ENCODE measurements at regions not wholly inside any gene's neighbourhood (a gene's known extent, or its start where the extent isn't known, plus 50 kb on each side); places are given as distances from the start of the nearest gene placed in this dataset.

DNA sequence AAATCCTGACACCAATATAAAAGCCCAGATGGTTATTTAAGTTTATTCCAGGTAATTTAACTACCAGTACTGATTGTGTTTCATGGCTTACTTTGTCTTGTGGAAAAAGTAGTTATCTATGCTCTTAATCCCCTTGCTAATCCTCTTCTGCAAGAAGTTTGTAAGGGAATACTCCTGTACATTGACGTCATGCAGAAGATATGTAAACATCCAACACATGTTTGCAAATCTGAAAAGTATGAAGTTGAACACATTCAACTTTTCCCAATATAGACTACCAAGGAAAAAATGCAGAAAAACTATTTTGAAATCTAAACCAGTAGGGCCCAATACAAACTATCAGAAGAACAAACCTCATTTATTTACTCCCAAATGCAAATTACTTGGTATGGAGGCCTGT lies 56.3 kb upstream of the ELL2 start (continued):
- no peak for TF ChIP-seq FOXJ3 (CRISPR knock-in tag; IDR thresholded peaks at IDR 0.05; ENCODE audit: borderline replicate concordance)

DNA sequence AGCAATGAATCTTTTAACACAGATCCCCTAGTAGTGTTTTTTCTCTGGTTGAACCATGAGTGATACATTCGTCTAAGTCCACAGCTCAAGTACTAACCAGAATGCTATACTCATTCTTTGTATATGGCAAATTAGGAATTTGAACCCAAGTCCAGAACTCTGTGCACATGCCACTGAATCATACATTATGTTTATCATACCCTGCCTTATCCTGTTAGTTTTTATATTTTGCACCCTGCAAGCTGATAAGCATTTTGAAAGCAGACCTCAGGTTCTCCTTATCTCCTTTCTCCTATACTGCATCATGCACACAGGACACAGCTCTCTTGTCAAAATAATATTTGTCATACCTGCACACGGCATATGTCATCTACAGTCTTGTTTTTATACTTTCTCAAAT lies 54.6 kb upstream of the ELL2 start:
- Mint-ChIP-seq H3K9me3 (peaks cover 3% of the 10 kb centered on the region), H3K27me3 (ENCODE audit: low read depth) (no peaks in the 10 kb centered on the region), H3K4me3 (no peak overlapping the region), H3K4me1 (no peaks in the 10 kb centered on the region), H3K27ac (no peak overlapping the region), H3K36me3 (no peaks in the 10 kb centered on the region)
- POLR2A ChIA-PET: no interaction called here
- CTCF ChIA-PET: no interaction called here
- DNase-seq (ENCODE audit: low spot score) (no peak), ATAC-seq (no peak)
- TF ChIP-seq JUN (CRISPR knock-in tag; IDR thresholded peaks at IDR 0.05) (no peak), ZNF416 (CRISPR knock-in tag; IDR thresholded peaks at IDR 0.05) (no peak), PRRX2 (CRISPR knock-in tag; IDR thresholded peaks at IDR 0.05) (no peak), NFE2L1 (CRISPR knock-in tag; IDR thresholded peaks at IDR 0.05) (no peak)
- TF ChIP-seq, protein P1, sequence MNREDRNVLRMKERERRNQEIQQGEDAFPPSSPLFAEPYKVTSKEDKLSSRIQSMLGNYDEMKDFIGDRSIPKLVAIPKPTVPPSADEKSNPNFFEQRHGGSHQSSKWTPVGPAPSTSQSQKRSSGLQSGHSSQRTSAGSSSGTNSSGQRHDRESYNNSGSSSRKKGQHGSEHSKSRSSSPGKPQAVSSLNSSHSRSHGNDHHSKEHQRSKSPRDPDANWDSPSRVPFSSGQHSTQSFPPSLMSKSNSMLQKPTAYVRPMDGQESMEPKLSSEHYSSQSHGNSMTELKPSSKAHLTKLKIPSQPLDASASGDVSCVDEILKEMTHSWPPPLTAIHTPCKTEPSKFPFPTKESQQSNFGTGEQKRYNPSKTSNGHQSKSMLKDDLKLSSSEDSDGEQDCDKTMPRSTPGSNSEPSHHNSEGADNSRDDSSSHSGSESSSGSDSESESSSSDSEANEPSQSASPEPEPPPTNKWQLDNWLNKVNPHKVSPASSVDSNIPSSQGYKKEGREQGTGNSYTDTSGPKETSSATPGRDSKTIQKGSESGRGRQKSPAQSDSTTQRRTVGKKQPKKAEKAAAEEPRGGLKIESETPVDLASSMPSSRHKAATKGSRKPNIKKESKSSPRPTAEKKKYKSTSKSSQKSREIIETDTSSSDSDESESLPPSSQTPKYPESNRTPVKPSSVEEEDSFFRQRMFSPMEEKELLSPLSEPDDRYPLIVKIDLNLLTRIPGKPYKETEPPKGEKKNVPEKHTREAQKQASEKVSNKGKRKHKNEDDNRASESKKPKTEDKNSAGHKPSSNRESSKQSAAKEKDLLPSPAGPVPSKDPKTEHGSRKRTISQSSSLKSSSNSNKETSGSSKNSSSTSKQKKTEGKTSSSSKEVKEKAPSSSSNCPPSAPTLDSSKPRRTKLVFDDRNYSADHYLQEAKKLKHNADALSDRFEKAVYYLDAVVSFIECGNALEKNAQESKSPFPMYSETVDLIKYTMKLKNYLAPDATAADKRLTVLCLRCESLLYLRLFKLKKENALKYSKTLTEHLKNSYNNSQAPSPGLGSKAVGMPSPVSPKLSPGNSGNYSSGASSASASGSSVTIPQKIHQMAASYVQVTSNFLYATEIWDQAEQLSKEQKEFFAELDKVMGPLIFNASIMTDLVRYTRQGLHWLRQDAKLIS (CRISPR knock-in tag; IDR thresholded peaks at IDR 0.05; ENCODE audit: borderline replicate concordance): no peak
- TF ChIP-seq, protein P2, sequence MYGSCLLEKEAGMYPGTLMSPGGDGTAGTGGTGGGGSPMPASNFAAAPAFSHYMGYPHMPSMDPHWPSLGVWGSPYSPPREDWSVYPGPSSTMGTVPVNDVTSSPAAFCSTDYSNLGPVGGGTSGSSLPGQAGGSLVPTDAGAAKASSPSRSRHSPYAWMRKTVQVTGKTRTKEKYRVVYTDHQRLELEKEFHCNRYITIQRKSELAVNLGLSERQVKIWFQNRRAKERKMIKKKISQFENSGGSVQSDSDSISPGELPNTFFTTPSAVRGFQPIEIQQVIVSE (CRISPR knock-in tag; IDR thresholded peaks at IDR 0.05; ENCODE audit: borderline replicate concordance): no peak
- TF ChIP-seq, protein P3, sequence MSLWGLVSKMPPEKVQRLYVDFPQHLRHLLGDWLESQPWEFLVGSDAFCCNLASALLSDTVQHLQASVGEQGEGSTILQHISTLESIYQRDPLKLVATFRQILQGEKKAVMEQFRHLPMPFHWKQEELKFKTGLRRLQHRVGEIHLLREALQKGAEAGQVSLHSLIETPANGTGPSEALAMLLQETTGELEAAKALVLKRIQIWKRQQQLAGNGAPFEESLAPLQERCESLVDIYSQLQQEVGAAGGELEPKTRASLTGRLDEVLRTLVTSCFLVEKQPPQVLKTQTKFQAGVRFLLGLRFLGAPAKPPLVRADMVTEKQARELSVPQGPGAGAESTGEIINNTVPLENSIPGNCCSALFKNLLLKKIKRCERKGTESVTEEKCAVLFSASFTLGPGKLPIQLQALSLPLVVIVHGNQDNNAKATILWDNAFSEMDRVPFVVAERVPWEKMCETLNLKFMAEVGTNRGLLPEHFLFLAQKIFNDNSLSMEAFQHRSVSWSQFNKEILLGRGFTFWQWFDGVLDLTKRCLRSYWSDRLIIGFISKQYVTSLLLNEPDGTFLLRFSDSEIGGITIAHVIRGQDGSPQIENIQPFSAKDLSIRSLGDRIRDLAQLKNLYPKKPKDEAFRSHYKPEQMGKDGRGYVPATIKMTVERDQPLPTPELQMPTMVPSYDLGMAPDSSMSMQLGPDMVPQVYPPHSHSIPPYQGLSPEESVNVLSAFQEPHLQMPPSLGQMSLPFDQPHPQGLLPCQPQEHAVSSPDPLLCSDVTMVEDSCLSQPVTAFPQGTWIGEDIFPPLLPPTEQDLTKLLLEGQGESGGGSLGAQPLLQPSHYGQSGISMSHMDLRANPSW (CRISPR knock-in tag; conservative IDR thresholded peaks at IDR 0.05; ENCODE audit: low read depth): no peak

DNA sequence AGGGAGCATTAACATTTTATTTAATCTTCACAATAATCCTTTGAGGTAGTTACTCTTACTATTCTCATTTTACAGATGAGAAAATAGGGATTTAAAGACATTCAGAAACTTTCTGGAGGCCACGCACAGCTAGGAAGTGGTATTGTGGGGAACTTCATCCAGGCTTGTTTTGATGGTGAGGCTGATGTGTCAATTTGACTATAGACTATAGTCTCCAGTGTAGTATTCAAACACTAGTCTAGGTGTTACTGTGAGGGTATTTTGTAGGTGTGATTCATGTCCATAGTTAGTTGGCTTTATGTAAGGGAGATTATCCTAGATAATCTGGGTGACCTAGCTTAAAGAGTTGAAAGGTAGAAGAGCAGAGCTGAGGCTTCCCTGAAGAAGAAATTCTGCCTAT lies 54.1 kb upstream of the ELL2 start:
- Mint-ChIP-seq H3K4me1 (no peaks in the 10 kb centered on the region), H3K36me3 (no peaks in the 10 kb centered on the region), H3K27me3 (ENCODE audit: low read depth) (no peaks in the 10 kb centered on the region), H3K27ac (no peak overlapping the region), H3K4me3 (no peak overlapping the region), H3K9me3 (peaks cover 3% of the 10 kb centered on the region)
- ATAC-seq: no peak
- TF ChIP-seq NR2C2 (CRISPR knock-in tag; IDR thresholded peaks at IDR 0.05) (no peak), SMAD4 (CRISPR knock-in tag; IDR thresholded peaks at IDR 0.05) (no peak), EMX1 (CRISPR knock-in tag; IDR thresholded peaks at IDR 0.05) (no peak), HMGA2 (CRISPR knock-in tag; IDR thresholded peaks at IDR 0.05) (no peak), FOXJ3 (CRISPR knock-in tag; IDR thresholded peaks at IDR 0.05; ENCODE audit: borderline replicate concordance) (no peak), NFYB (CRISPR knock-in tag; conservative IDR thresholded peaks at IDR 0.05; ENCODE audit: low read depth) (no peak)
- POLR2A ChIA-PET: no interaction called here
- CTCF ChIA-PET: interaction anchor here (1.2 kb wide), 1 partner anchor 55 kb away, joined by 3 read pairs; no protein-coding TSS in a partner anchor
- no peak for DNase-seq (ENCODE audit: low spot score)

DNA sequence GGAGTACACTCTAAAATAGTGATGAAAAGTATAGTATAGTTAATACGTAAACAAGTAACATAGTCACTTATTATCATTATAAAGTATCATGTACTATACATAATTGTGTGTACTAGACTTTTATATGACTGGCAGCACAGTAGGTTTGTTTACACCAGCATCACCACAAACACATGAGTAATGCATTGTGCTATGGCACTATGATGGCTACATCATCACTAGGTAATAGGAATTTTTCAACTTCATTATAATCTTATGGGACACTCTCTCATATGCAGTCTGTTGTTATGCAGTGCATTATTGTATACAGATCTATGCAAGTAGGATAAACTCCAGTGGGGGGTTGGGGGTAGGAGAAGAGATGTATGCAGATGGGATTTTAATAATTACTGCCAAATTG lies 52.7 kb upstream of the ELL2 start:
- CTCF ChIA-PET: no interaction called here
- DNase-seq (ENCODE audit: low spot score): no peak
- TF ChIP-seq TEAD1 (CRISPR knock-in tag; IDR thresholded peaks at IDR 0.05): no peak
- TF ChIP-seq ZNF423 (CRISPR knock-in tag; IDR thresholded peaks at IDR 0.05): no peak
- no peak for TF ChIP-seq ZNF263 (CRISPR knock-in tag; IDR thresholded peaks at IDR 0.05; ENCODE audit: low read depth)
- TF ChIP-seq PRRX2 (CRISPR knock-in tag; IDR thresholded peaks at IDR 0.05): no peak
- TF ChIP-seq, protein P4, sequence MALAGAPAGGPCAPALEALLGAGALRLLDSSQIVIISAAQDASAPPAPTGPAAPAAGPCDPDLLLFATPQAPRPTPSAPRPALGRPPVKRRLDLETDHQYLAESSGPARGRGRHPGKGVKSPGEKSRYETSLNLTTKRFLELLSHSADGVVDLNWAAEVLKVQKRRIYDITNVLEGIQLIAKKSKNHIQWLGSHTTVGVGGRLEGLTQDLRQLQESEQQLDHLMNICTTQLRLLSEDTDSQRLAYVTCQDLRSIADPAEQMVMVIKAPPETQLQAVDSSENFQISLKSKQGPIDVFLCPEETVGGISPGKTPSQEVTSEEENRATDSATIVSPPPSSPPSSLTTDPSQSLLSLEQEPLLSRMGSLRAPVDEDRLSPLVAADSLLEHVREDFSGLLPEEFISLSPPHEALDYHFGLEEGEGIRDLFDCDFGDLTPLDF (CRISPR knock-in tag; IDR thresholded peaks at IDR 0.05): no peak
- TF ChIP-seq, protein P5, sequence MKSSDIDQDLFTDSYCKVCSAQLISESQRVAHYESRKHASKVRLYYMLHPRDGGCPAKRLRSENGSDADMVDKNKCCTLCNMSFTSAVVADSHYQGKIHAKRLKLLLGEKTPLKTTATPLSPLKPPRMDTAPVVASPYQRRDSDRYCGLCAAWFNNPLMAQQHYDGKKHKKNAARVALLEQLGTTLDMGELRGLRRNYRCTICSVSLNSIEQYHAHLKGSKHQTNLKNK (CRISPR knock-in tag; IDR thresholded peaks at IDR 0.05): no peak
- TF ChIP-seq, protein P6, sequence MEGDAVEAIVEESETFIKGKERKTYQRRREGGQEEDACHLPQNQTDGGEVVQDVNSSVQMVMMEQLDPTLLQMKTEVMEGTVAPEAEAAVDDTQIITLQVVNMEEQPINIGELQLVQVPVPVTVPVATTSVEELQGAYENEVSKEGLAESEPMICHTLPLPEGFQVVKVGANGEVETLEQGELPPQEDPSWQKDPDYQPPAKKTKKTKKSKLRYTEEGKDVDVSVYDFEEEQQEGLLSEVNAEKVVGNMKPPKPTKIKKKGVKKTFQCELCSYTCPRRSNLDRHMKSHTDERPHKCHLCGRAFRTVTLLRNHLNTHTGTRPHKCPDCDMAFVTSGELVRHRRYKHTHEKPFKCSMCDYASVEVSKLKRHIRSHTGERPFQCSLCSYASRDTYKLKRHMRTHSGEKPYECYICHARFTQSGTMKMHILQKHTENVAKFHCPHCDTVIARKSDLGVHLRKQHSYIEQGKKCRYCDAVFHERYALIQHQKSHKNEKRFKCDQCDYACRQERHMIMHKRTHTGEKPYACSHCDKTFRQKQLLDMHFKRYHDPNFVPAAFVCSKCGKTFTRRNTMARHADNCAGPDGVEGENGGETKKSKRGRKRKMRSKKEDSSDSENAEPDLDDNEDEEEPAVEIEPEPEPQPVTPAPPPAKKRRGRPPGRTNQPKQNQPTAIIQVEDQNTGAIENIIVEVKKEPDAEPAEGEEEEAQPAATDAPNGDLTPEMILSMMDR (IDR thresholded peaks at IDR 0.05): no peak
- TF ChIP-seq, protein P7, sequence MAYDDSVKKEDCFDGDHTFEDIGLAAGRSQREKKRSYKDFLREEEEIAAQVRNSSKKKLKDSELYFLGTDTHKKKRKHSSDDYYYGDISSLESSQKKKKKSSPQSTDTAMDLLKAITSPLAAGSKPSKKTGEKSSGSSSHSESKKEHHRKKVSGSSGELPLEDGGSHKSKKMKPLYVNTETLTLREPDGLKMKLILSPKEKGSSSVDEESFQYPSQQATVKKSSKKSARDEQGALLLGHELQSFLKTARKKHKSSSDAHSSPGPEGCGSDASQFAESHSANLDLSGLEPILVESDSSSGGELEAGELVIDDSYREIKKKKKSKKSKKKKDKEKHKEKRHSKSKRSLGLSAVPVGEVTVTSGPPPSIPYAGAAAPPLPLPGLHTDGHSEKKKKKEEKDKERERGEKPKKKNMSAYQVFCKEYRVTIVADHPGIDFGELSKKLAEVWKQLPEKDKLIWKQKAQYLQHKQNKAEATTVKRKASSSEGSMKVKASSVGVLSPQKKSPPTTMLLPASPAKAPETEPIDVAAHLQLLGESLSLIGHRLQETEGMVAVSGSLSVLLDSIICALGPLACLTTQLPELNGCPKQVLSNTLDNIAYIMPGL (CRISPR knock-in tag; IDR thresholded peaks at IDR 0.05): no peak

More for the DNA sequence above, 52.7 kb upstream of the ELL2 start:
- H3K4me1 Mint-ChIP-seq: no peaks in the 10 kb centered on the region
- H3K36me3 Mint-ChIP-seq: no peaks in the 10 kb centered on the region
- no peak for ATAC-seq
- H3K4me3 Mint-ChIP-seq: no peak overlapping the region
- no peak overlapping the region for H3K27ac Mint-ChIP-seq
- H3K9me3 Mint-ChIP-seq: peaks cover 3% of the 10 kb centered on the region
- POLR2A ChIA-PET: no interaction called here
- no peaks in the 10 kb centered on the region for H3K27me3 Mint-ChIP-seq (ENCODE audit: low read depth)
